ENCODE measurements at regions not wholly inside any gene's neighbourhood (a gene's known extent, or its start where the extent isn't known, plus 50 kb on each side); places are given as distances from the start of the nearest gene placed in this dataset.

DNA sequence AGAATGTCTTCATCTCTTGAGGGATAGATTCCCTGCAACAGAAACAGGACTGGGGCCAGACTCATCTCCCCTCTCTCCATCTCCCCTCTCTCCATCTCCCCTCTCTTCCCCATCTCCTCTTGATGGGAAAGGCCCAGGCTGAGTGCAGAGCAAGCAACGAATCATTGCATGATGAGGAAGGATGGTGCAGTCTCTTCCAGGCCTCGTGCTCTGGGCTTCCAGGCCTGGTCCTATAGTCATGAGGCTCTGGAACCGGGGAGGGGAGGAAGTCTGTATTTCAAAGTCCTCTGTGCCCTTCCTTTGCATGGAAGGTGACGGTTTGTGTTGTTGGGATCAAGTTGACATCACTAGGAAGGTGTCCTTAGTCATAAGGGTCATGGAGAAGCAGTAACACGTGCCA, 115.6 kb upstream of the NEDD4L start:
- Histone ChIP-seq H3K4me3 (ENCODE audit: low read length in 2 of 2) (no peak overlapping the region), H3K27ac (ENCODE audit: low read depth in 1 of 2, low read length in 1 of 2) (no peak overlapping the region), H3K9me3 (ENCODE audit: control insufficient read depth in 2 of 2, insufficient read depth in 1 of 2, low read length in 1 of 2) (no peaks in the 10 kb centered on the region), H3K27me3 (ENCODE audit: control insufficient read depth in 2 of 2, insufficient read depth in 1 of 2, low read length in 1 of 2) (no peaks in the 10 kb centered on the region), H3K4me1 (ENCODE audit: control insufficient read depth in 2 of 2, insufficient read depth in 2 of 2, low read length in 2 of 2) (no peaks in the 10 kb centered on the region), H3K36me3 (ENCODE audit: control insufficient read depth in 2 of 2, insufficient read depth in 2 of 2, low read length in 1 of 2) (no peaks in the 10 kb centered on the region)
- DNase-seq (ENCODE audit: low read depth in 6 of 9, low spot score in 9 of 9) = no peak
- WGBS = 92% methylated on average over 5 of the region's 5 CpGs

DNA sequence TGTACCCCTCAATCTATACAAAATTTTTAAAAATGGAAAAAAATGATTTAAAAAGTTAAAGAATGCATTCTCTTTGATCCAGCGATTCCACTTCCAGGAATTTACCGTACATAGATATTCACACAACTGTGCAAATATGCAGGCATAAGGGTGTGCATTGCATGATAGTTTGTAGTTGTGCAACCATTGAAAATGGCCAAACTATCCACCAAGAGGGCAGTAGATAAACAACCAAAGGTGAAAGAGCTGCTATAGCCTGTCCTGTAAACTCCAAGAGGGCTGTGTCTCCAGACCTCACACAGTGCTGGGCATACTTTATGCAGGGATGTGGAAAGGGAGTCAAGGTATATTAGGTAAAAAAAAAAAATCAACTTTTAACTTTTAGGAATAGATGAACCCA, 116.5 kb upstream of the NEDD4L start:
- 99% methylated on average over 2 of the region's 2 CpGs for WGBS
- H3K4me1 ChIP-seq (ENCODE audit: control insufficient read depth in 2 of 2, insufficient read depth in 2 of 2, low read length in 2 of 2) = no peaks in the 10 kb centered on the region
- DNase-seq (ENCODE audit: low read depth in 6 of 9, low spot score in 9 of 9) = no peak
- H3K27me3 ChIP-seq (ENCODE audit: control insufficient read depth in 2 of 2, insufficient read depth in 1 of 2, low read length in 1 of 2) = no peaks in the 10 kb centered on the region
- no peaks in the 10 kb centered on the region for H3K9me3 ChIP-seq (ENCODE audit: control insufficient read depth in 2 of 2, insufficient read depth in 1 of 2, low read length in 1 of 2)
- no peak overlapping the region for H3K27ac ChIP-seq (ENCODE audit: low read depth in 1 of 2, low read length in 1 of 2)
- H3K4me3 ChIP-seq (ENCODE audit: low read length in 2 of 2) = no peak overlapping the region
- no peaks in the 10 kb centered on the region for H3K36me3 ChIP-seq (ENCODE audit: control insufficient read depth in 2 of 2, insufficient read depth in 2 of 2, low read length in 1 of 2)

DNA sequence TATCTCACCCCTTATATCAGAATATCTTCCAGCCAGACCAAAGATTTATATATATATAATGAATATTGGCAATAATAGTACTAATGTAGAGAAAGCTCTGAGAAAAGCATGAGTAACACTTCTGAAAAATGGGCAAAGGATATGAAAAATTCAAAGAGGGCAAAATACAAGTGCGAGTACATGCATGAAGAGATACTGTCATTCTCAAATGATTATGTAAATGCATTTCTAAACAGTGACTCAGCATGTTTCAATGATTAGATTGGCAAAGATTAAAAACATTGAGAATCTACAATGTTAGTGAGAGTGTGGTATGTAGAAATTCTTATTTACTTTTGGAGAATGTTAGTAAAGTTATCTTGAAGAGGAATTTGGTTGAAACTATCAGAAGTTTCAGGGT, 118.3 kb upstream of the NEDD4L start:
- no peak for DNase-seq (ENCODE audit: low read depth in 6 of 9, low spot score in 9 of 9)
- H3K4me3 ChIP-seq (ENCODE audit: low read length in 2 of 2) = no peak overlapping the region
- no peaks in the 10 kb centered on the region for H3K36me3 ChIP-seq (ENCODE audit: control insufficient read depth in 2 of 2, insufficient read depth in 2 of 2, low read length in 1 of 2)
- H3K4me1 ChIP-seq (ENCODE audit: control insufficient read depth in 2 of 2, insufficient read depth in 2 of 2, low read length in 2 of 2) = no peaks in the 10 kb centered on the region
- WGBS = 93% methylated on average over 1 of the region's 1 CpG
- no peak overlapping the region for H3K27ac ChIP-seq (ENCODE audit: low read depth in 1 of 2, low read length in 1 of 2)
- no peaks in the 10 kb centered on the region for H3K27me3 ChIP-seq (ENCODE audit: control insufficient read depth in 2 of 2, insufficient read depth in 1 of 2, low read length in 1 of 2)
- H3K9me3 ChIP-seq (ENCODE audit: control insufficient read depth in 2 of 2, insufficient read depth in 1 of 2, low read length in 1 of 2) = no peaks in the 10 kb centered on the region

DNA sequence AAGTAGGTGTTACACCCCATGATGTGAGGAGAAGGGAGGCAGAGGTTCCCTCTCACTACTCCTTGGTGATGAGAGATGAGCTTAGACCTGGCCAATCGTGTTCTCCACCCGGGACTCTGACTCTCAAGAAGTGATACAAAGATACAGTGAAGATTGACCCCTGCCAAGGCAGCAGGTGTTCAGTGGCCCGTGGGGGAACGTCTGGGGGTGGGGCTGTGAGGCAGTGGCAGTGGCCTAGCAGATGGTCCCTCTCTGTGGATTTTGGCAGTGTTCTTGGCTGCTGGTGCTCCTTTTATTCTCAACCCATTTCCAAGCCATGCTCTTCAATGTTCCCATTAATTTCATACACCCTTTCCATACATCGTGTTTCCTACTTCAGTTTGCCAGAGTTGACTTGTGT, 120.4 kb upstream of the NEDD4L start:
- no peak overlapping the region for H3K4me3 ChIP-seq (ENCODE audit: low read length in 2 of 2)
- 91% methylated on average over 5 of the region's 5 CpGs for WGBS
- no peaks in the 10 kb centered on the region for H3K36me3 ChIP-seq (ENCODE audit: control insufficient read depth in 2 of 2, insufficient read depth in 2 of 2, low read length in 1 of 2)
- H3K27ac ChIP-seq (ENCODE audit: low read depth in 1 of 2, low read length in 1 of 2) = no peak overlapping the region
- H3K4me1 ChIP-seq (ENCODE audit: control insufficient read depth in 2 of 2, insufficient read depth in 2 of 2, low read length in 2 of 2) = no peaks in the 10 kb centered on the region
- no peaks in the 10 kb centered on the region for H3K27me3 ChIP-seq (ENCODE audit: control insufficient read depth in 2 of 2, insufficient read depth in 1 of 2, low read length in 1 of 2)
- no peaks in the 10 kb centered on the region for H3K9me3 ChIP-seq (ENCODE audit: control insufficient read depth in 2 of 2, insufficient read depth in 1 of 2, low read length in 1 of 2)
- no peak for DNase-seq (ENCODE audit: low read depth in 6 of 9, low spot score in 9 of 9)

- Histone ChIP-seq H3K9me3 (ENCODE audit: control insufficient read depth in 2 of 2, insufficient read depth in 1 of 2, low read length in 1 of 2) (no peaks in the 10 kb centered on the region), H3K27me3 (ENCODE audit: control insufficient read depth in 2 of 2, insufficient read depth in 1 of 2, low read length in 1 of 2) (no peaks in the 10 kb centered on the region), H3K4me3 (ENCODE audit: low read length in 2 of 2) (no peak overlapping the region), H3K4me1 (ENCODE audit: control insufficient read depth in 2 of 2, insufficient read depth in 2 of 2, low read length in 2 of 2) (no peaks in the 10 kb centered on the region), H3K36me3 (ENCODE audit: control insufficient read depth in 2 of 2, insufficient read depth in 2 of 2, low read length in 1 of 2) (no peaks in the 10 kb centered on the region), H3K27ac (ENCODE audit: low read depth in 1 of 2, low read length in 1 of 2) (no peak overlapping the region)
- 96% methylated on average over 3 of the region's 3 CpGs for WGBS
- no peak for DNase-seq (ENCODE audit: low read depth in 6 of 9, low spot score in 9 of 9)
Observed at GRCh38 chr18:57922885-57923284, 119.8 kb upstream of the ATP8B1 start.

DNA sequence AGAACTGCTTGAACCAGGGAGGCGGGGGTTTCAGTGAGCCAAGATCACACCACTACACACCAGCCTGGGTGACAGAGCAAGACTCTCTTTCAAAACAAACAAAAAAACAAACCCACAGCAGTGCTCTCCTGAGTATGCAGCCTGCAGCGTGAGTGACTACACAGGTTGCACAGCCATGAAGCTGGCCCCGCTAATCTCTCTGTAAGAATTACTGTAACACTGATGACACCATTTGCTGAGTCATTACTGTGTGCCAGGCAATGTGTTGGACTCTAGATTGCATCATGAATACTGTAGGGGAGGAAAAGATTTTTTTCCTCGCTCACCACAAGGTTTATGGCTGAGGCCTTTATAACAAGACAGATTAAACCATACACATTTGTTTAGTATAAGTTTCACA, 118.6 kb upstream of the ATP8B1 start:
- Histone ChIP-seq H3K4me1 (ENCODE audit: control insufficient read depth in 2 of 2, insufficient read depth in 2 of 2, low read length in 2 of 2) (no peaks in the 10 kb centered on the region), H3K27ac (ENCODE audit: low read depth in 1 of 2, low read length in 1 of 2) (no peak overlapping the region), H3K9me3 (ENCODE audit: control insufficient read depth in 2 of 2, insufficient read depth in 1 of 2, low read length in 1 of 2) (no peaks in the 10 kb centered on the region), H3K4me3 (ENCODE audit: low read length in 2 of 2) (no peak overlapping the region), H3K36me3 (ENCODE audit: control insufficient read depth in 2 of 2, insufficient read depth in 2 of 2, low read length in 1 of 2) (no peaks in the 10 kb centered on the region), H3K27me3 (ENCODE audit: control insufficient read depth in 2 of 2, insufficient read depth in 1 of 2, low read length in 1 of 2) (no peaks in the 10 kb centered on the region)
- 98% methylated on average over 4 of the region's 4 CpGs for WGBS
- no peak for DNase-seq (ENCODE audit: low read depth in 6 of 9, low spot score in 9 of 9)

DNA sequence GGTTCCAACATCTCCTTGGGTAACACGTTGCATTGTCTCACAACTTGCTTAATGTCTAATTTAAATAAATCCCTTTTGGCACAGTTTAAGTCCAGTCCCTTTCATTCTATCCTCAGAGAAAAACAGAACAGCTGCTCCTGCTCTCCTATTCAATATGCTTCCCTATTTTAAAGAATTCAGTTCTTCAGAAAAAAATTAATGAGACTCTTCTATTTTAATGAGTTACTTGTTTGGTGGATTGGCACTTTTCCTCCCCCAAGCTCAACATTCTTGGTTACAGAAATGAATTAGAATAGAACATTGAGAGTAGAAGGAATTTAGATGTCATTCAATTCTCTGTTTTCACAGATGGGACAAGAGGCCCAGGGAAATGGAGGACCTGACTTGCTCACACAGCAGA, 116.9 kb upstream of the ATP8B1 start:
- Histone ChIP-seq H3K27me3 (ENCODE audit: control insufficient read depth in 2 of 2, insufficient read depth in 1 of 2, low read length in 1 of 2) (no peaks in the 10 kb centered on the region), H3K9me3 (ENCODE audit: control insufficient read depth in 2 of 2, insufficient read depth in 1 of 2, low read length in 1 of 2) (no peaks in the 10 kb centered on the region), H3K36me3 (ENCODE audit: control insufficient read depth in 2 of 2, insufficient read depth in 2 of 2, low read length in 1 of 2) (no peaks in the 10 kb centered on the region), H3K4me1 (ENCODE audit: control insufficient read depth in 2 of 2, insufficient read depth in 2 of 2, low read length in 2 of 2) (no peaks in the 10 kb centered on the region), H3K27ac (ENCODE audit: low read depth in 1 of 2, low read length in 1 of 2) (no peak overlapping the region), H3K4me3 (ENCODE audit: low read length in 2 of 2) (no peak overlapping the region)
- no peak for DNase-seq (ENCODE audit: low read depth in 6 of 9, low spot score in 9 of 9)
- WGBS = 95% methylated on average over 1 of the region's 1 CpG

GRCh38 chr18:57918601-57919000, 115.5 kb upstream of the ATP8B1 start:
- H3K4me1 ChIP-seq (ENCODE audit: control insufficient read depth in 2 of 2, insufficient read depth in 2 of 2, low read length in 2 of 2) = no peaks in the 10 kb centered on the region
- H3K27ac ChIP-seq (ENCODE audit: low read depth in 1 of 2, low read length in 1 of 2) = no peak overlapping the region
- H3K36me3 ChIP-seq (ENCODE audit: control insufficient read depth in 2 of 2, insufficient read depth in 2 of 2, low read length in 1 of 2) = no peaks in the 10 kb centered on the region
- 97% methylated on average over 3 of the region's 3 CpGs for WGBS
- H3K27me3 ChIP-seq (ENCODE audit: control insufficient read depth in 2 of 2, insufficient read depth in 1 of 2, low read length in 1 of 2) = no peaks in the 10 kb centered on the region
- no peak for DNase-seq (ENCODE audit: low read depth in 6 of 9, low spot score in 9 of 9)
- no peak overlapping the region for H3K4me3 ChIP-seq (ENCODE audit: low read length in 2 of 2)
- no peaks in the 10 kb centered on the region for H3K9me3 ChIP-seq (ENCODE audit: control insufficient read depth in 2 of 2, insufficient read depth in 1 of 2, low read length in 1 of 2)

DNA sequence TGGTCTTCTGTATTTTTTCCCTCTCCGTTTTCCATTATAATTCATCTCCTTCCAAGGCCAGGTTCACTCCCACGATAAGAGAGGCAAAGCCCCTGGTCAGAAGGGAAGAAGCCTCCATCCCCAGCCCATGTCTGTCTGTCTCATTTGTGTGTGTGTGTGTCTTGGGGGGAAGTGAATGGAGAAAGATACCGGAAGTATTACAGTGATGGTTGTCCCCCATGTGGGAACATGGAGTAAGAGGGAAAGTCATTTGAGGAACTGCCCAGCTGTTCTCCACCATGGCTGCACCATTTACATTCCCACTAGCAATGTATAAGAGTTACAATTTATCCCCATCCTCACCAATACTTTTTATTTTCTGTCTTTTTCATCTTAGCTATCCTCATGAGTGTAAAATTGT, 113.6 kb upstream of the ATP8B1 start:
- no peak overlapping the region for H3K4me3 ChIP-seq (ENCODE audit: low read length in 2 of 2)
- 95% methylated on average over 3 of the region's 3 CpGs for WGBS
- no peaks in the 10 kb centered on the region for H3K9me3 ChIP-seq (ENCODE audit: control insufficient read depth in 2 of 2, insufficient read depth in 1 of 2, low read length in 1 of 2)
- DNase-seq (ENCODE audit: low read depth in 6 of 9, low spot score in 9 of 9) = no peak
- H3K27ac ChIP-seq (ENCODE audit: low read depth in 1 of 2, low read length in 1 of 2) = no peak overlapping the region
- no peaks in the 10 kb centered on the region for H3K4me1 ChIP-seq (ENCODE audit: control insufficient read depth in 2 of 2, insufficient read depth in 2 of 2, low read length in 2 of 2)
- no peaks in the 10 kb centered on the region for H3K27me3 ChIP-seq (ENCODE audit: control insufficient read depth in 2 of 2, insufficient read depth in 1 of 2, low read length in 1 of 2)
- H3K36me3 ChIP-seq (ENCODE audit: control insufficient read depth in 2 of 2, insufficient read depth in 2 of 2, low read length in 1 of 2) = no peaks in the 10 kb centered on the region

DNA sequence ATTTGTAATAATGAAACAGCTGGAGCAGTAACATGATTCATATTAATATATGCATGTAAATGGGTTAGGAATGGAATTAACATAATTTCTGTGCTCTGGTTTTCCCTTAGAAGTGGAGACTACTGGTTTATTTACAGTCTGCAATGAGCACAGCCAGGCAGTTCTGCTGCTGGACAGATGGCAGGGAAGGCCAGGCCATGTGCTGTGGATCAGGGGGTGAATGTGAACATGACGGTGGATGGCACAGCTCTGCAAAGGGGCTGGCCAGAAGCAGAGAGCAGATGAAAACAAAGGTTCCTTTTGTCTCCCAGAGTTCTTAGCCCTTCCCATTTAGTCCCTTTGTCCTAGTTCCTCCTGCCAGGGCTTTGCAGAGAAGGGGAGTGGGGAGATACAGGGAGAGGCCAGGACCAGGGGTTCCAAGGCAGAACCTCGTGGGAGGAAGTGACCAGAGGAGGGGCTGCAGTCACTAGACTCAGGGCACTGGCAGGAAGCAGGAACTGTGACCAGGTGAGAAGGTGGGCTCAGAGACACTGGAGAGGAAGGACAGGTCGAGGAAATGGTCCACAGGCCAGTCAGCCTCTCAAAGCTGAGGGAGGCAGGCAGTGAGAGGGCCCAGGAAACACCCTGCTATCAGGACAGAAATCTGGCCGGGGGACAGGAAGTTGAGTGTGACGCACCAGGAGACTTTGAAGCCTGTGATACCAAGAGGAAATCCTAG, 112.9 kb upstream of the ATP8B1 start:
- H3K9me3 ChIP-seq (ENCODE audit: control insufficient read depth in 2 of 2, insufficient read depth in 1 of 2, low read length in 1 of 2) = no peaks in the 10 kb centered on the region
- no peak overlapping the region for H3K4me3 ChIP-seq (ENCODE audit: low read length in 2 of 2)
- H3K36me3 ChIP-seq (ENCODE audit: control insufficient read depth in 2 of 2, insufficient read depth in 2 of 2, low read length in 1 of 2) = no peaks in the 10 kb centered on the region
- no peaks in the 10 kb centered on the region for H3K4me1 ChIP-seq (ENCODE audit: control insufficient read depth in 2 of 2, insufficient read depth in 2 of 2, low read length in 2 of 2)
- no peak overlapping the region for H3K27ac ChIP-seq (ENCODE audit: low read depth in 1 of 2, low read length in 1 of 2)
- 37% methylated on average over 5 of the region's 5 CpGs for WGBS
- H3K27me3 ChIP-seq (ENCODE audit: control insufficient read depth in 2 of 2, insufficient read depth in 1 of 2, low read length in 1 of 2) = no peaks in the 10 kb centered on the region
- DNase-seq (ENCODE audit: low read depth in 6 of 9, low spot score in 9 of 9) = no peak
